ENCODE measurements at regions not wholly inside any gene's neighbourhood (a gene's known extent, or its start where the extent isn't known, plus 50 kb on each side); places are given as distances from the start of the nearest gene placed in this dataset.

- TF ChIP-seq CTCF (IDR thresholded peaks at IDR 0.05; ENCODE audit: poor library complexity) (no peak), EZH2 (IDR thresholded peaks at IDR 0.05; ENCODE audit: borderline replicate concordance) (no peak), EZH2phosphoT487 (IDR thresholded peaks at IDR 0.05; ENCODE audit: low read depth, severe bottlenecking, unreplicated experiment) (no peak)
These were observed 70.4 kb downstream of the CHRM3 start for GRCh38 chr1:239456788-239457187.

Measured in hepatocyte (in vitro differentiated cells).